Endothelial cell of umbilical vein (primary cell): ENCODE measurements at regions not wholly inside any gene's neighbourhood (a gene's known extent, or its start where the extent isn't known, plus 50 kb on each side); places are given as distances from the start of the nearest gene placed in this dataset.

ENCODE experiments used
- BruUV-seq: library from RNA; stranded (reverse); fragments of 400-500 nt; replicated peaks from 2 replicates; lab custom pipeline; 2021; lab: Mats Ljungman, UMichigan
- CTCF ChIA-PET: fragments of 300-600, 350-600 bp; sonication (Branson Sonifier 250); formaldehyde crosslinking; loops from one replicate; lab custom pipeline; 2021; ENCODE audit warnings: antibody characterized with exemption, inconsistent platforms; lab: Charles Lee
- POLR2A ChIA-PET: fragments of 300-600, 350-600 bp; sonication (Branson Sonifier 250); formaldehyde crosslinking; loops from one replicate; lab custom pipeline; 2021; ENCODE audit warnings: antibody characterized with exemption, inconsistent platforms; lab: Charles Lee
- DNase-seq: peaks from one replicate; pipeline ENCODE4 v3.0.0-alpha.2; 2011; ENCODE audit warnings: low read depth, low spot score
- FAIRE-seq: peaks from 2 replicates; lab custom pipeline; 2011; peaks lifted over from hg19 to GRCh38; lab: Jason Lieb, UNC
- H2AFZ ChIP-seq: 2 replicates; pipeline ENCODE4 v1.6.0; 2012; ENCODE audit warnings: low read depth, low read length, control low read depth, inconsistent platforms
- H3K27ac ChIP-seq: 2 replicates; pipeline ENCODE4 v1.5.1; 2011; ENCODE audit warnings: low read depth, mild to moderate bottlenecking, control low read depth, low read length, moderate library complexity; ENCODE audit not compliant: insufficient read depth
- H3K27me3 ChIP-seq, 2 experiments: 2 replicates each; pipeline versions ENCODE4 v1.6.0 to v1.6.1; 2011; ENCODE audit warnings: low read length in 2 of 2, mixed read lengths in 1 of 2; ENCODE audit not compliant: control insufficient read depth in 2 of 2, insufficient read depth in 2 of 2
- H3K36me3 ChIP-seq, 2 experiments: 2 replicates in 1 of 2; 3 replicates in 1 of 2; pipeline ENCODE4 v1.5.1; 2011; ENCODE audit warnings: low read length in 2 of 2, mild to moderate bottlenecking in 1 of 2, moderate library complexity in 1 of 2; ENCODE audit not compliant: control insufficient read depth in 2 of 2, insufficient read depth in 2 of 2; ENCODE audit errors: extremely low read depth in 1 of 2
- H3K4me1 ChIP-seq: 3 replicates; pipeline ENCODE4 v1.5.1; 2011; ENCODE audit warnings: mild to moderate bottlenecking, low read length; ENCODE audit not compliant: control insufficient read depth, insufficient read depth; ENCODE audit errors: extremely low read depth
- H3K4me2 ChIP-seq: 2 replicates; pipeline ENCODE4 v1.6.1; 2011; ENCODE audit warnings: low read length, control low read depth, mixed read lengths; ENCODE audit not compliant: insufficient read depth
- H3K4me3 ChIP-seq, 3 experiments: fragments of 200-600 bp in 1 of 3; sonication (generic), shearing (Covaris generic) in 1 of 3; replicated peaks in 1 of 3; 2 replicates each; pipeline ENCODE4 v1.5.1; 2011 to 2016; ENCODE audit warnings: control low read depth in 3 of 3, low read length in 3 of 3, mild to moderate bottlenecking in 2 of 3, inconsistent platforms in 1 of 3, low read depth in 1 of 3, moderate library complexity in 1 of 3; ENCODE audit not compliant: insufficient read depth in 1 of 3
- H3K79me2 ChIP-seq: 2 replicates; pipeline ENCODE4 v1.6.0; 2012; ENCODE audit warnings: low read length, inconsistent platforms; ENCODE audit not compliant: control insufficient read depth, insufficient read depth
- H3K9ac ChIP-seq: replicated peaks from 2 replicates; pipeline ENCODE3; 2011; ENCODE audit warnings: low read length, control low read depth; ENCODE audit not compliant: insufficient read depth; ENCODE audit errors: extremely low read depth
- H3K9me1 ChIP-seq: replicated peaks from 3 replicates; pipeline ENCODE4 v1.6.0; 2011; ENCODE audit warnings: mild to moderate bottlenecking, low read length; ENCODE audit not compliant: control insufficient read depth, insufficient read depth; ENCODE audit errors: extremely low read depth
- H3K9me3 ChIP-seq: replicated peaks from 2 replicates; pipeline ENCODE4 v1.5.1; 2012; ENCODE audit warnings: low read length, inconsistent platforms; ENCODE audit not compliant: control insufficient read depth, insufficient read depth
- H4K20me1 ChIP-seq: replicated peaks from 2 replicates; pipeline ENCODE3; 2011; ENCODE audit warnings: mild to moderate bottlenecking, low read length; ENCODE audit not compliant: control insufficient read depth, insufficient read depth; ENCODE audit errors: extremely low read depth
- EZH2 ChIP-seq: IDR thresholded peaks from 2 replicates; pipeline ENCODE4 v1.6.1; 2012; ENCODE audit warnings: borderline replicate concordance, low read depth, mild to moderate bottlenecking, moderate library complexity, low read length, inconsistent platforms; ENCODE audit not compliant: severe bottlenecking
- FOS ChIP-seq: IDR thresholded peaks from 2 replicates; pipeline ENCODE4 v1.6.1; 2011; ENCODE audit warnings: mild to moderate bottlenecking, low read length, moderate library complexity, borderline replicate concordance; ENCODE audit not compliant: insufficient read depth
- GATA2 ChIP-seq: IDR thresholded peaks from 2 replicates; pipeline ENCODE4 v1.7.0; 2011; ENCODE audit warnings: low read depth, mild to moderate bottlenecking, moderate library complexity, mixed read lengths, low read length; ENCODE audit not compliant: insufficient read length, insufficient read depth
- JUN ChIP-seq: IDR thresholded peaks from 2 replicates; pipeline ENCODE4 v1.6.1; 2011; ENCODE audit warnings: borderline replicate concordance, low read depth; ENCODE audit not compliant: insufficient read length, insufficient read depth
- MAX ChIP-seq: IDR thresholded peaks from 2 replicates; pipeline ENCODE4 v1.6.1; 2011; ENCODE audit not compliant: insufficient read depth, insufficient read length
- MYC ChIP-seq: IDR thresholded peaks from one replicate; pipeline ENCODE4 v1.6.1; 2011; ENCODE audit warnings: mild to moderate bottlenecking, low read depth, low read length
- POLR2A ChIP-seq: IDR thresholded peaks from 2 replicates; pipeline ENCODE4 v1.6.1; 2012; ENCODE audit warnings: low read depth, mild to moderate bottlenecking, control low read depth, low read length
- POLR2AphosphoS5 ChIP-seq: IDR thresholded peaks from 2 replicates; pipeline ENCODE4 v1.6.1; 2012; ENCODE audit warnings: low read depth, mild to moderate bottlenecking, control low read depth, low read length, moderate library complexity; ENCODE audit not compliant: insufficient read depth
- dilution Hi-C: fragments of 300-500 bp; cut with MboI; formaldehyde crosslinking; loops from one replicate; pipeline ENCODE4 v1.15.0; 2019; ENCODE audit warnings: low sequenced_read_pairs; ENCODE audit not compliant: extremely low pct_ligation_motif_present
- intact Hi-C: fragments of 100-400 bp; cut with micrococcal nuclease; formaldehyde crosslinking; loops from one replicate; pipeline ENCODE4 v1.10.0; 2022
- TF ChIP-seq, protein P1 (sequence below), 2 donors: IDR thresholded peaks; 1 replicate in 1 of 2; 2 replicates in 1 of 2; pipeline ENCODE4 v1.5.1; 2011; ENCODE audit warnings: low read length in 2 of 2, mild to moderate bottlenecking in 2 of 2, moderate library complexity in 2 of 2, control low read depth in 1 of 2, inconsistent platforms in 1 of 2, low read depth in 1 of 2; ENCODE audit not compliant: insufficient read depth in 1 of 2; ENCODE audit errors: extremely low read depth in 1 of 2

DNA sequence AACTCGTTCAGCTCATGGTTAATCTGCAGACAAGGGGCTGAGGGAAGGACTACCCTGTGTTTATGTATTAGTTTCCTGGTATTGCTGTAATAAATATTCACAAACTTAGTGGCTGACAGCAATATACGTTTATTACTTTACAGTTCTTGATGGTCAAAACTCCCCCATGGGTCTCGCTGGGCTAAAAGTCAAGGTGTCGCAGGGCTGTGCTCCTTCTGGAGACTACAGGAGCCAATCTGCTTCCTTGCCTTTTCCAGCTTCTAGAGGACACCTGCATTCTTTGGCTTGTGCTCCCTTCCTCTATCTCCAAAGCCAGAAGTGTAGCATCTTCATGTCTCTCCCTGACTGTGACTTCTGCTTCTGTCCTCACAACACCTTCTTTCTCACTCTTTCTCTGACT lies 653.8 kb upstream of the RIOK2 start:
- intact Hi-C loops, result loop anchor here (5.0 kb wide), 2 partner anchors 295 to 620 kb away; no protein-coding TSS in a partner anchor
- POLR2A ChIA-PET, result no interaction called here
- Histone ChIP-seq H3K4me2 (no peak overlapping the region), H3K4me3 (no peak overlapping the region), H3K9me1 (no peaks in the 10 kb centered on the region), H3K79me2 (no peaks in the 10 kb centered on the region), H2AFZ (no peak overlapping the region), H3K27me3 (no peaks in the 10 kb centered on the region), H3K27ac (no peak overlapping the region), H3K4me1 (peaks cover 46% of the 10 kb centered on the region), H3K36me3 (no peaks in the 10 kb centered on the region), H3K9me3 (no peaks in the 10 kb centered on the region), H4K20me1 (no peaks in the 10 kb centered on the region), H3K9ac (no peak overlapping the region)
- DNase-seq (no peak), FAIRE-seq (no peak)
- TF ChIP-seq EZH2, result no peak
- TF ChIP-seq GATA2, result no peak
- TF ChIP-seq MAX, result no peak
- TF ChIP-seq POLR2AphosphoS5, result no peak
- no peak for TF ChIP-seq FOS
- no peak for TF ChIP-seq MYC
- TF ChIP-seq, protein P1, sequence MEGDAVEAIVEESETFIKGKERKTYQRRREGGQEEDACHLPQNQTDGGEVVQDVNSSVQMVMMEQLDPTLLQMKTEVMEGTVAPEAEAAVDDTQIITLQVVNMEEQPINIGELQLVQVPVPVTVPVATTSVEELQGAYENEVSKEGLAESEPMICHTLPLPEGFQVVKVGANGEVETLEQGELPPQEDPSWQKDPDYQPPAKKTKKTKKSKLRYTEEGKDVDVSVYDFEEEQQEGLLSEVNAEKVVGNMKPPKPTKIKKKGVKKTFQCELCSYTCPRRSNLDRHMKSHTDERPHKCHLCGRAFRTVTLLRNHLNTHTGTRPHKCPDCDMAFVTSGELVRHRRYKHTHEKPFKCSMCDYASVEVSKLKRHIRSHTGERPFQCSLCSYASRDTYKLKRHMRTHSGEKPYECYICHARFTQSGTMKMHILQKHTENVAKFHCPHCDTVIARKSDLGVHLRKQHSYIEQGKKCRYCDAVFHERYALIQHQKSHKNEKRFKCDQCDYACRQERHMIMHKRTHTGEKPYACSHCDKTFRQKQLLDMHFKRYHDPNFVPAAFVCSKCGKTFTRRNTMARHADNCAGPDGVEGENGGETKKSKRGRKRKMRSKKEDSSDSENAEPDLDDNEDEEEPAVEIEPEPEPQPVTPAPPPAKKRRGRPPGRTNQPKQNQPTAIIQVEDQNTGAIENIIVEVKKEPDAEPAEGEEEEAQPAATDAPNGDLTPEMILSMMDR (IDR thresholded peaks at IDR 0.05; ENCODE audit: extremely low read depth in 1 of 2, insufficient read depth in 1 of 2, low read depth in 1 of 2, low read length in 2 of 2), result no peak
- no peak for TF ChIP-seq JUN
- no peak for TF ChIP-seq POLR2A
- CTCF ChIA-PET, result no interaction called here
- no TSS peak for BruUV-seq
- dilution Hi-C loops, result no loop called here
